ENCODE measurements at regions not wholly inside any gene's neighbourhood (a gene's known extent, or its start where the extent isn't known, plus 50 kb on each side); places are given as distances from the start of the nearest gene placed in this dataset.

- no peak for DNase-seq (ENCODE audit: low read depth)
These were observed 555.8 kb upstream of the C16orf82 start for GRCh38 chr16:26510924-26511323.

- DNase-seq (ENCODE audit: low read depth), result no peak
These were observed 555.3 kb upstream of the C16orf82 start for GRCh38 chr16:26511463-26511862.

DNA sequence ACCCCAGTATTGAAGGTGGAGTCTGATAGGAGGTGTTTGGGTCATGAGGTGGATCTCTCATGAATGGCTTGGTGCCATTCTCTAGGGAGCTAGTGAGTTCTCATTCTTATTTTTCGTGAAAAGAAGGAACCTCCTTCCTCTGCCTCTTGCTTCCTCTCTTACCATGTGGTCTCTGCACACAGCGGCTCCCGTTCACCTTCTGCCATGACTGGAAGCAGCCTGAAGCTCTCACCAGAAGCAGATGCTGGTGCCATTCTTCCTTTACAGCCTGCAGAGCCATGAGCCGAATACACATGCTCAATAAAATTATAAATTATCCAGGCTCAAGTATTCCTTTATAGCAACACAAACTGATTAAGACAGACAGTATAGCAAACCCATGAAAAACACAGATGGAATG is 545.1 kb upstream of the C16orf82 start:
- DNase-seq (ENCODE audit: low read depth), result no peak

DNA sequence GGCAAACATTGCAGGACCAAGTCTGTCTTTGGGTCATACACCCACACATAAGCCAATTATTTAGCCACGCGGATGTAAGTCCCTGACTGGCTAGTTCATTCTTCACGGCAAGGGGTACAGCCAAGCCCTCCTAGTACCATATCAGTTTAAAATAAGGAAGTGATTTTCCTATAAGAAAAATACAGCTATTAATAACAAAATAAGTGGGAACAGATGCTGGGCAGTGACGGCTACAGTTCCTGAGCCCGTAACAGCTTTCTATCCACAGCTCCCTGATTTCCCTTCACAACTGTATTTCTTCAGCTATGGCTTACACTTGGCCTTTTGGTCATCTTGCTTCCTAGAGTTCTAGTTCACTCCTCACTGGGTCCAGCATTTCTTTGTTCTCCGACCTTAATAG is 542.4 kb upstream of the C16orf82 start:
- DNase-seq (ENCODE audit: low read depth), result no peak

DNA sequence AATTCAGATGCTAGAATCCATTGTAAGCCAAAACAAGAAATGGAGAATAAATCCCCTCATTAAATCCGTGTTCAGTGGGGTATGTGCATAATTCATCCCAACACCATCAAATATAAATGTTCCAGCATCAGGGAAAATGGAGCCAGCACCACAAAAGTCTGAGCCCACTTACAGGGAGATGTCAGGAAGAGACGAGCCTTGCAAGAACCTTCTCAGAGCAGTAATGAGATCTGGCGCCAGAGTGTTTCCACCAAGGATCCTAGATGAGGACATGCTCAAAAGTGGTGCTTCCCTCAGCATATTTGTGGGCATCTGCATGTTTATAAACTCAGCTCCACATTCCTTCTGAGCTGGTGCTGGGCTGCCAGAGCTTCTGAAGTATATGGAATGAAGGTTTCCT is 541.9 kb upstream of the C16orf82 start:
- no peak for DNase-seq (ENCODE audit: low read depth)

- DNase-seq (ENCODE audit: low read depth), result no peak
These were observed 540.9 kb upstream of the C16orf82 start for GRCh38 chr16:26525856-26526255.

- no peak for DNase-seq (ENCODE audit: low read depth)
These were observed 540.1 kb upstream of the C16orf82 start for GRCh38 chr16:26526633-26527032.

GRCh38 chr16:26530584-26531289 is 536.0 kb upstream of the C16orf82 start:
- no peak for DNase-seq (ENCODE audit: low read depth)

- no peak for DNase-seq (ENCODE audit: low read depth)
These were observed 535.4 kb upstream of the C16orf82 start for GRCh38 chr16:26531290-26531730.

DNA sequence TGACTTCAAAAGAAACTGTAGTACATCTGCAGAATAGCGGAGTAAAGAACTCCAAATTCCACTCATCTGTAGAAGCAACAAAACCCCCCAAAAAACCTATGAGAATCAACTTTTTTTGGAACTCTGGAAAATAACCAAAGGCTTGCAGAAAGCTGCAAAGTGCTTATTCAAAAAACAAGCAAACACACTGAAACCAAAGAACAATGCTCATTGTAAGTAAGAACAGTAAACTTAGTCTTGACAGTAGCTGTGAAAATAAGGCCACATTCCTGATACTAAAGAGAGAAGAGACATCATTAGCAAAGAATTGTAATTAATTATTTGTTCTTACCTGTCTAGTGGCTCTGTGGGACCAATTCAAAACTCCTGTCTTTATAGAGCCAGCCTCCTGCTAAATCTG is 534.3 kb upstream of the C16orf82 start:
- no peak for DNase-seq (ENCODE audit: low read depth)

- DNase-seq (ENCODE audit: low read depth), result no peak
These were observed 524.5 kb upstream of the C16orf82 start for GRCh38 chr16:26542198-26542597.

GRCh38 chr16:26546573-26546972 is 520.2 kb upstream of the C16orf82 start:
- no peak for DNase-seq (ENCODE audit: low read depth)

- DNase-seq (ENCODE audit: low read depth), result no peak
These were observed 519.0 kb upstream of the C16orf82 start for GRCh38 chr16:26547681-26548080.

- no peak for DNase-seq (ENCODE audit: low read depth)
These were observed 516.6 kb upstream of the C16orf82 start for GRCh38 chr16:26550111-26550610.

DNA sequence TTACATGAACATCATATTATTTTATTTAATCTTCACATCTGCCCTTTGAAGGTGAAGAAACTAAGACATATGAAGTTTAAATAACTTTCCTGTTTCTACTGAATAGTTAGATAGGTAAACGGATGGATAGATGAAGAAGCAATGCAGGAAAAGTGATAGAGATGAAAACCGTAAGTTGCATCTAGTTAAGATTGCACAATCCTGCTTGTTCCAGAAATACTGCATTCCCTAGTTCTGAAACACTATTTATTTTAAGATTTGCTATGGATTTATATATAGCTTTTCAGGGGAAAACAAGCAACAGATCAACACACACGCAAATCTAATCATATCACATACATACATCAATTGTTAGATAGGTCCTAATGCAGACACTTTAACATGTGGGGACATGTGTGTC is 512.7 kb upstream of the C16orf82 start:
- no peak for DNase-seq (ENCODE audit: low read depth)

DNA sequence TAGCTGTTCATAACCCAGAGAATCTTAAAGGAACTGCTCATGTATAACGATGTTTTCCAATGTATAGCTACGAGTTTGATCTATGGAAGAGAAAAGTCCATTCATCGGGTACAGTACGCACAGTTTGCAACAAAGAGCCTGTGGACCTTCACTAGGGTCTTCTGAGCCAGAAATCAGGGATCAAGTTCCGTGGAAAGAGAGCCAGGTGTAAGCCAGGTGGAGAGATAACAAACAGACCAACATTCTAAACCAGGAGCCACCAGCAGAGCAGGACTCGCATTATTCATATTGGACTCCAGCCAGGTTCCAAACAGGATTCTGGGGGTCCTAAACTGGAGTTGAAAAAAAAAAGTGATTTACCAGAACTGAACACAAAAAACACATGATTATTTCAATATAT is 505.4 kb upstream of the C16orf82 start:
- no peak for DNase-seq (ENCODE audit: low read depth)

DNA sequence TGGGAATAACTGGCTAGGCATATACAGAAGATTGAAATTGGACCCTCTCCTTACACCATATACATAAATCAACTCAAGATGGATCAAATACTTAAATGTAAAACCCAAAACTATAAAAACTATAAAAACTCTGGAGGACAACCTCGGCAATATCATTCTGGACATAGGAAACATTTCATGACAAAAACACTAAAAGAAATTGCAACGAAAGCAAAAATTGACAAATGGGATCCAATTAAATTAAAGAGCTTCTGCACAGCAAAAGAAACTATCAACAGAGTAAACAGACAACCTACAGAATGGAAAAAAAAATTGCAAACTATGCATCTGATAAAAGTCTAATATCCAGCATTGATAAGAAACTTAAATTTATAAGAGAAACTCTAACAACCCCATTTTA is 503.7 kb upstream of the C16orf82 start:
- DNase-seq (ENCODE audit: low read depth), result no peak

DNA sequence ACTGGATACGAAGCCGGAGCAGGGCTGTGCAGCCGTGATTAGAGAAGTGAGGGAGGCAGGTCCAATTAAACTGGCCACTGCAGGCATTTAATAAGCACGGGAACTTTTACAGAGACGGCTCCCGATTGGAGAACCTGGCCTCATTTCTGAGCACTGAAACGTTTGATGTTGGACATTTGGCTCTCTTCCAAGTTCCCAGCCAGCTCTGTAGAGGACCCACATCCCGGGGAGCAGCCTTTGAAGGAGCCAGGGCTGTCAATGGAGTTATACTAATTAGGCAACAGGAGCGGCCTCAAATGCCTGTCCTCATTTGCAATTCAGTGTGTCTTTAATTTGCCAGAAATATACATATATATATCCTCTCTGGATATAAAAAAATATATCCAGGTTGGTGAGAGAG is 499.4 kb upstream of the C16orf82 start:
- no peak for DNase-seq (ENCODE audit: low read depth)

DNA sequence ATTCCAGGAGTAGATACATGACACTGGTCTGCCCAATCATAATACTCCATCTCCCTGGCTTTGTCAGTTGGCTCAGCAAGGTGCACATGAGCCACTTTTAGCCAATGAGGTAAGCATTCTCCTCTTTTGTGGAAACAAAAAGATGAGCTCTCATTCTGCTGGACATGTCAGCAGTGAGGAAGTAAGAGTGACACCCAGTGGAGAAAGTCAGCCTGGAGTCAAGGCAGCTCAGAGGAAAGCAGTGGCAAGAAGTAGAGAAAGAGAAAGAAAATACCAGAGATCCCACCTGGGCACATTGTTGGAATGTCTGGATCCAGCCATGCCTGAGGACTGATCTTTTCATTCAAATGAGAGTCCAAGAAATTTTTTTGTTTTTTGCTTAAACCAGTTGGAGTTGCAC is 496.9 kb upstream of the C16orf82 start:
- DNase-seq (ENCODE audit: low read depth), result no peak

GRCh38 chr16:26578748-26579147 is 488.0 kb upstream of the C16orf82 start:
- DNase-seq (ENCODE audit: low read depth), result no peak

GRCh38 chr16:26583803-26584202 is 482.9 kb upstream of the C16orf82 start:
- no peak for DNase-seq (ENCODE audit: low read depth)

DNA sequence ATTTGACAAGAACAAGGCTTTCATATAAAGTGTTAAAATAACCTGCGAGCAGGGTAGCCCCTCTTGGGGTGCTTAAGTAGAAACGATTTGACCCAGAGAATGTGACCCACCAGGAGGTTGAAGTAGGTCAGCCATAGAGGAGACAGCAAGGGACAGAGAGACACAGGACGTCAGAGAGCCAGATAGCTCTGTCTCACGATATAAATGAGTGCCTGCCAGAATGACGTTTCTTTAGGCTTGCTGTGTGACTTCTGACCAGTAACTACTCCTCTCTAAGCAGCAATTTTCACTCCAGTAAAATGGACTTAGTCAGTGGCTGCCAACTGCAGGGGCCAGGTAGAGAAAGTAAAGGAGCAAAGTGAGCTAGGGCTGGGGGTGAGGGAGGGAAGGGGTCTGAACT is 473.0 kb upstream of the C16orf82 start:
- DNase-seq (ENCODE audit: low read depth), result no peak

DNA sequence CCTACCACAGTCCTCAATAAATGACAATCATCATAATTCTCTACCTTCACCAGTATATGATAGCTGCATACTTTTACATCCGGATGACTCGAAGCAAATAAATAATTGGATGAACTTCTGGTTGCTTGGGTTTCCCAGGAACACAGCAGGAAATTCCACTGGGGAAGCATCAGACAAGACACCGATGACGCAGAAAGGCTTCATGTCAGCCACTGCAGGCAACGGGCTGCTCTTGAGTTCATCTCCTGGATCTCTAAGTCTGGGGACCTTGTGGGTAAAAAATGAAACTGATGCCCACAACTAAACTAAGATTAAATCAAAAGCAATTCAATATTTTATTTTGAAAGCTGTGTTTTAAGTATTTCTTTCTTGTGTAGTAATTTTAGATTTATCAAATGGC is 472.1 kb upstream of the C16orf82 start:
- no peak for DNase-seq (ENCODE audit: low read depth)

DNA sequence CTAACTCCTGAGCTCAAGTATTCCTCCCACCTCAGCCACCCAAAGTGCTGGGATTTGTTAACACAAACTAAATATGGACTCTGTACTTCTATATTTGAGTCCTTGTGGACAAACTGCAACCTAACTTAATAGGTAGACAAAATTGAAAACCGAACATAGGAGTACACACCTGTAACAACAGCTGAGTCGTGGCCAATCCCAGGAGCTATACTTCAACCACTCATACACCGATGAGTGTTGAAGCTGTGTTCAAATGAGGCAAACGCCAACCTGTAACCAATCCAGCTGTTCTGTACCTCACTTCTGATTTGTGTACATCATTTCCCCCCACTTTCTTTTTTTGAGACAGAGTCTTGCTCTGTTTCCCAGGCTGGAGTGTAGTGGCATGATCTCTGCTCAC is 471.5 kb upstream of the C16orf82 start:
- DNase-seq (ENCODE audit: low read depth), result no peak
